LNCaP clone FGC (cell line): ENCODE measurements at regions not wholly inside any gene's neighbourhood (a gene's known extent, or its start where the extent isn't known, plus 50 kb on each side); places are given as distances from the start of the nearest gene placed in this dataset.

ENCODE experiments used
- DNase-seq: peaks from one replicate; pipeline ENCODE4 v3.0.0-alpha.2; 2011; ENCODE audit warnings: low read depth
- H3K4me3 ChIP-seq: 2 replicates; pipeline ENCODE4 v1.5.1; 2011; ENCODE audit warnings: mild to moderate bottlenecking, low read depth, low read length, control low read depth
- TF ChIP-seq, protein P1 (sequence below): IDR thresholded peaks from 2 replicates; pipeline ENCODE4 v1.5.1; 2012; ENCODE audit warnings: mild to moderate bottlenecking; ENCODE audit not compliant: control insufficient read depth, insufficient read depth; ENCODE audit errors: extremely low read depth

DNA sequence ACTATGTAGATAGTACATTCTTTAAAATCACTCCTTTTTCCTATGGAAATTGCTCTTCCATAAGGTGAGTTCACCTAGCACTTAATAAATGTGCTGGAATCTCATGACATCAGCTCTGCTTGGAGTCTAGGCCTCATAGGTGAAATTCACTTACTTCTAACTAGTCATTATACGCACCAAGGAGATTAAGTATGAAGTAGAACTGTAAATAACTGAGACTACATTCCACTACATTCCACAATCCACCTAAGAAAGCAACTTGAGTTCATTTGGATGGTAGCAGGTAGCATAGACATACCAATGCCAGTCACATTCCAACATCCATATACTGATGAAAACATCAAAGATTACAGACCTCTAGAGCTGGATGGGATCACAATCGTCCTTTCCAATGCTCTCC is 64.3 kb downstream of the NIBAN1 start:
- no peak for DNase-seq
- TF ChIP-seq, protein P1, sequence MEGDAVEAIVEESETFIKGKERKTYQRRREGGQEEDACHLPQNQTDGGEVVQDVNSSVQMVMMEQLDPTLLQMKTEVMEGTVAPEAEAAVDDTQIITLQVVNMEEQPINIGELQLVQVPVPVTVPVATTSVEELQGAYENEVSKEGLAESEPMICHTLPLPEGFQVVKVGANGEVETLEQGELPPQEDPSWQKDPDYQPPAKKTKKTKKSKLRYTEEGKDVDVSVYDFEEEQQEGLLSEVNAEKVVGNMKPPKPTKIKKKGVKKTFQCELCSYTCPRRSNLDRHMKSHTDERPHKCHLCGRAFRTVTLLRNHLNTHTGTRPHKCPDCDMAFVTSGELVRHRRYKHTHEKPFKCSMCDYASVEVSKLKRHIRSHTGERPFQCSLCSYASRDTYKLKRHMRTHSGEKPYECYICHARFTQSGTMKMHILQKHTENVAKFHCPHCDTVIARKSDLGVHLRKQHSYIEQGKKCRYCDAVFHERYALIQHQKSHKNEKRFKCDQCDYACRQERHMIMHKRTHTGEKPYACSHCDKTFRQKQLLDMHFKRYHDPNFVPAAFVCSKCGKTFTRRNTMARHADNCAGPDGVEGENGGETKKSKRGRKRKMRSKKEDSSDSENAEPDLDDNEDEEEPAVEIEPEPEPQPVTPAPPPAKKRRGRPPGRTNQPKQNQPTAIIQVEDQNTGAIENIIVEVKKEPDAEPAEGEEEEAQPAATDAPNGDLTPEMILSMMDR = no peak
- H3K4me3 ChIP-seq = no peak overlapping the region

DNA sequence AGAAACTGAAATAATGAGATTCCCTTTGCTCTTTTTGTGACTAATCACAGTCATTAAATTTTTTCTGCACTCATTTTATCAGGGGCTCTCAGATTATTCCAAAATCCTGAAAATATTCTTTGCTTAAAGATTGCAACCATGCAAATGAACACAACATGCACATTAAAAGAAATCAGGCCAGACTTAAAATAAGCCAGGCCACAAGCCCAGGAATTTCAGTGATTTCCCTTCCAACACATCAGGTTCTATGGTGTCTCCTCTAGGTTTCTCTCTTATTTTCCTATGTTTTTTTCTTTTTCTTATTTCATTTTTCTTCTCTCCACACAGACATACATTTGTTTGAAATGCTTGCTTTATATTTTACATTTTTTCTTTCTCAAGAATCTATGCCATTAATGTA is 65.3 kb downstream of the NIBAN1 start:
- DNase-seq = no peak
- H3K4me3 ChIP-seq = no peak overlapping the region
- TF ChIP-seq, protein P1 = no peak

DNA sequence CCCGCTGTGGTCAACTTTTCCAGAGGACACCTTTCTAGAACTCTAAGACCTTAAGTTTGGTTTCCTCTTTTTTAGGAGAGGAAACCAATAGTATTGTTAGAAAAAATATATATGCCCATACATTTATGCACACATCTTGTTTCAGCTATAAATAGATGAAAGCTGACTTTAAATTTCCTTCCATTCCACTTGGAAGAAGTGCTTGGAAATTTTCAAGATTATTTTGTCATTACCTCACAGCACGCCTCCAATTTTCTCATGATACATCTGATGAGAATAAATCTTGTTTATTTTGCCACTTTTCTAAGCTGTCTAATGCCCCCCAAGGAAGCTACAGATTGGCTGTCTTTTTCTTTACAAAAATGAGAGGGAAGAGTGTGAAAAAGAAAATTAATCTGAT is 65.8 kb downstream of the NIBAN1 start:
- no peak for DNase-seq
- TF ChIP-seq, protein P1 = no peak
- H3K4me3 ChIP-seq = no peak overlapping the region

DNA sequence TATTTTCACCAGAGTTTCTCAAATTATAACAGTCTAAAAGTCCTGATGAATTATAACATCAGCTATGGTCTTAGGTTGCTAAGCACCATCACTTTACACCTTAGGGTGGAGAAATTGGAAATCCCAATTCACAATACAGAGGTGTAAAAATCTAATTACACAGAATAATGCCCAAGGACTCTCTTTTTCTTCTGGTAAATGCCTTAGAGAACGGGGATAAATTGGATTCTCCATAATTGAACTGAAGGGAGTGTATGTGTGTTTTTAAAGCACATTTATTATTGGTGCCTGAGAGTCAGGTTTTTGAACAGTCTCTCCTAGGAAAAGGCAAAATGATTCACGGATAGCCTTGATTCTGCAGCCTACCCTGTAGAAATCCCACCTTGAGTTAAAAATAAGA is 66.8 kb downstream of the NIBAN1 start:
- TF ChIP-seq, protein P1 = no peak
- no peak for DNase-seq
- H3K4me3 ChIP-seq = no peak overlapping the region

DNA sequence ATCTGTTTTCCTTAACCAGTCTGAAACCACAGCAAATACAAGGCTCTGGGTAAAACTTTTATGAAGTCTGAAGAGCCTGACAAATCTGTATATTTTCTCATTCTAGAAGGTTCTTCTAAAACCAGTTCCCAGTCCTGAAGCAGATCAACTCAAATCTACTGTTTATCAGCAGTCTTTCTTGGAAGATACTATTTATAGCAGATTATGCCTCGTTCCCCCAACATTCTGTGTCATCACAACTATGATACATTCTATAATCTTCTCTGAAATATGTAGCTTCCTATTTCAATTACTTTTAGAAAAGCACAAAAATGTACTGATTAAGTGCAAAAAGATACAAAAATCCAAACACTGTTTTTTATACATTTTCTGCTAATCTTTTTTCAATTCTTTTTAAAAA is 67.5 kb downstream of the NIBAN1 start:
- DNase-seq = no peak
- no peak overlapping the region for H3K4me3 ChIP-seq

DNA sequence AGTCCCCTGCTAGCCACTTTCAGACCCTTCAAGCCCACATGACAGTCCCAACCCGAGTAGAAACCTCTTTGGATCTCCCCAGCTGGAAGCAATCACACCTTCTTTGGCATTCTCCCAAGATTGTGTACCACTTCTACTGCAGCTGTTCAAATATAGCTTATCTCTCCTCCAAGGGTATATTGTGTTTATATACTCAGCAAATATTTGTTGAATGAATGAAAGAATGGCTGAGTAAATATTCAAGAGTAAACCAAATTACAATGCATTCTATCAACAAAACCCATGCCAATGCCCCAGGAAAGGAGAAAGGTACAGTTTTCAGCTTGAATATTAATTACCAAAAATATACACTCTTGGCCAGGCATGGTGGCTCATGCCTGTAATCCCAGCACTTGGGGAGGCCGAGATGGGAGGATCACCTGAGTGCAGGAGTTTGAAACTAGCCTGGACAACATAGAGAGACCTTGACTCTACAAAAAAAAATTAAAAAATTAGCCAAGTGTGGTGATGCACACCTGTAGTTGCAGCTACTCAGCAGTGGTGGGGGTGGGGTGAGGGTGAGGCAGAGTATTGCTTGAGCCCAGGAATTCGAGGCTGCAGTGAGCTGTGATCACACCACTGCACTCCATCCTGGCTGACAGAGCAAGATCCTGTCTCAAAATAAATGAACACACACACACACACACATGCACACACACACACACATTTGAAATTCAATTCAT is 68.5 kb downstream of the NIBAN1 start:
- TF ChIP-seq, protein P1 = no peak
- peak; percentile 94 for DNase-seq
- H3K4me3 ChIP-seq = no peak overlapping the region

More for the DNA sequence above, 67.5 kb downstream of the NIBAN1 start:
- TF ChIP-seq, protein P1 = no peak

DNA sequence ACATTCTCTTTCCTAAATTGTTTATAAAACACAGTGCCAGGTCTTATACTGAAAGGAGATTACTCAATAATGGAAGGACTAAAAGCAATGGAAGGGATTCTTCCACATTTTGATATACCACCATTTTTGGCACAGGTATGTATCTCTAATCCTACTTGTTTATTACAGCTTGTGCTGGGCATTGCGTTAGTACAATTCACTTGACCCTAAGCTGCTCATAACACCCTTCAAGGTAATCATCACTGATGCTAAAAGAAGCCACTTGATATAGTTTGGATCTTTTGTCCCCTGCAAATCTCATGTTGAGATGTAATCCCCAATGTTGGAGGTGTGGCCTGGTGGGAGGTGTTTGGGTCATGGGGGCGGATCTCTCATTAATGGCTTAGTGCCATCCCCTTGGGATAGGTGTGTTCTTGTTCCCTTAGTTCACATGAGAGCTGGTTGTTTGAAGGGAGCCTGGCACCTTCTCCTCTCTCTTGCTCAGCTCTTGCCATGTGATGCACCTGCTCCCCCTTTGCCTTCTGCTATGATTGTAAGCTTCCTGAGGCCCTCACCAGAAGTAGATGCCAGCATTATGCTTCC is 71.1 kb downstream of the NIBAN1 start:
- no peak overlapping the region for H3K4me3 ChIP-seq
- TF ChIP-seq, protein P1 = no peak
- no peak for DNase-seq
